GM23248 (cell line): ENCODE measurements at regions not wholly inside any gene's neighbourhood (a gene's known extent, or its start where the extent isn't known, plus 50 kb on each side); places are given as distances from the start of the nearest gene placed in this dataset.

ENCODE experiments used
- DNase-seq: peaks from one replicate; pipeline ENCODE4 v3.0.0-alpha.2; 2015
- H2AFZ ChIP-seq: fragments of 200-600 bp; sonication (generic); 2 replicates; pipeline ENCODE4 v1.6.1; 2016; ENCODE audit warnings: antibody characterized with exemption
- H3F3A ChIP-seq: fragments of 200-600 bp; sonication (generic); 2 replicates; pipeline ENCODE4 v1.6.1; 2016; ENCODE audit warnings: mild to moderate bottlenecking, antibody characterized with exemption, mixed run types; ENCODE audit not compliant: insufficient read depth
- H3K27ac ChIP-seq: fragments of 200-600 bp; sonication (generic); 2 replicates; pipeline ENCODE4 v1.5.1; 2016; ENCODE audit warnings: mild to moderate bottlenecking
- H3K27me3 ChIP-seq: fragments of 200-600 bp; sonication (generic); replicated peaks from 2 replicates; pipeline ENCODE4 v1.6.1; 2016; ENCODE audit warnings: mild to moderate bottlenecking; ENCODE audit not compliant: insufficient read depth
- H3K36me3 ChIP-seq: fragments of 200-600 bp; sonication (generic); 2 replicates; pipeline ENCODE4 v1.6.1; 2016; ENCODE audit warnings: low read depth, mild to moderate bottlenecking
- H3K4me1 ChIP-seq: fragments of 200-600 bp; sonication (generic); 2 replicates; pipeline ENCODE4 v1.6.1; 2016; ENCODE audit warnings: mild to moderate bottlenecking; ENCODE audit not compliant: insufficient read depth
- H3K4me2 ChIP-seq: fragments of 200-600 bp; sonication (generic); one replicate; pipeline ENCODE4 v1.6.1; 2016; ENCODE audit warnings: mild to moderate bottlenecking; ENCODE audit not compliant: unreplicated experiment
- H3K4me3 ChIP-seq: fragments of 200-600 bp; sonication (generic); 2 replicates; pipeline ENCODE4 v1.5.1; 2016; ENCODE audit warnings: mild to moderate bottlenecking
- H3K79me2 ChIP-seq: fragments of 200-600 bp; sonication (generic); 2 replicates; pipeline ENCODE4 v1.6.1; 2016; ENCODE audit warnings: mild to moderate bottlenecking; ENCODE audit not compliant: insufficient read depth
- H3K9ac ChIP-seq: fragments of 200-600 bp; sonication (generic); 2 replicates; pipeline ENCODE4 v1.6.1; 2016; ENCODE audit warnings: mild to moderate bottlenecking
- H3K9me2 ChIP-seq: fragments of 200-600 bp; sonication (generic); 2 replicates; pipeline ENCODE4 v1.6.1; 2016; ENCODE audit warnings: mixed run types, mild to moderate bottlenecking, moderate library complexity; ENCODE audit not compliant: insufficient read depth
- H3K9me3 ChIP-seq: fragments of 200-600 bp; sonication (generic); one replicate; pipeline ENCODE4 v1.6.1; 2017; ENCODE audit warnings: low read depth
- H4K20me1 ChIP-seq: fragments of 200-600 bp; sonication (generic); 2 replicates; pipeline ENCODE4 v1.6.0; 2016; ENCODE audit not compliant: insufficient read depth
- EZH2 ChIP-seq: fragments of 200-600 bp; sonication (generic); IDR thresholded peaks from 2 replicates; pipeline ENCODE4 v1.6.1; 2018; ENCODE audit warnings: antibody characterized with exemption, mild to moderate bottlenecking; ENCODE audit not compliant: insufficient read depth, poor library complexity, severe bottlenecking
- EZH2phosphoT487 ChIP-seq: fragments of 200-600 bp; sonication (generic); IDR thresholded peaks from 2 replicates; pipeline ENCODE4 v1.6.1; 2018; ENCODE audit warnings: antibody characterized with exemption, moderate library complexity, mild to moderate bottlenecking, low read depth; ENCODE audit not compliant: insufficient read depth
- WGBS, 2 experiments: methylation state at CpG; one replicate each; pipeline ENCODE4 v1.1.6; 2015 to 2017; ENCODE audit warnings: low lambda C conversion rate in 2 of 2, low coverage in 1 of 2; ENCODE audit errors: missing lambda C conversion rate in 2 of 2; 5-methylcytosine and 5-hydroxymethylcytosine counted together
- in situ Hi-C: fragments of 300-500 bp; cut with MboI; formaldehyde crosslinking; loops from 2 replicates; pipeline ENCODE4 v1.15.0; 2020

DNA sequence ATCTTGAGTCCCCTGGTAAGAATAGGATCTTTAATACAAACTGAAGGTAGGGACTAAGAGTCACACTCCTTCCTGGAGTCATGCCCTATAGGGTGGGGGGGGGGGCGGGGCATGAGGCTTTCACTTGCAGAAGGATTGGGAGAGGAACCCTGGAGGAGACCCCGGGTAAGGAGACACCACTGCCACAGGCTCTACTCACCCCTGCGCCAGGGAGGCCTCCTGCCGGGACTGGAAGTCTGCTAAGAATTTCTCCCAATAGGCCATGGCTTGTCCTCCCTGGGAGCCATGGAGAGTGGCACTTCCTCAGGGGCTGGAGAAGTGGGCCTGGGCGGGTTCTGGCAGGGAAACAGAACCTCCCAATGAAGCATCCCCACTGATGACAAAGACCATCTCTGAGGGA is 645.3 kb upstream of the RAB6C start:
- Histone ChIP-seq H3K27ac (no peak overlapping the region), H2AFZ (no peak overlapping the region), H3K27me3 (no peaks in the 10 kb centered on the region), H3F3A (no peaks in the 10 kb centered on the region), H3K36me3 (no peaks in the 10 kb centered on the region), H3K4me2 (no peak overlapping the region), H3K9ac (no peak overlapping the region), H3K4me3 (no peak overlapping the region), H4K20me1 (no peaks in the 10 kb centered on the region), H3K9me3 (no peaks in the 10 kb centered on the region), H3K9me2 (no peaks in the 10 kb centered on the region), H3K4me1 (no peaks in the 10 kb centered on the region), H3K79me2 (no peaks in the 10 kb centered on the region)
- in situ Hi-C loops: no loop called here
- no peak for DNase-seq
- WGBS, 2 experiments: 0 to 37% methylated on average over 1 to 5 of the region's 5 CpGs
- no peak for TF ChIP-seq EZH2phosphoT487

DNA sequence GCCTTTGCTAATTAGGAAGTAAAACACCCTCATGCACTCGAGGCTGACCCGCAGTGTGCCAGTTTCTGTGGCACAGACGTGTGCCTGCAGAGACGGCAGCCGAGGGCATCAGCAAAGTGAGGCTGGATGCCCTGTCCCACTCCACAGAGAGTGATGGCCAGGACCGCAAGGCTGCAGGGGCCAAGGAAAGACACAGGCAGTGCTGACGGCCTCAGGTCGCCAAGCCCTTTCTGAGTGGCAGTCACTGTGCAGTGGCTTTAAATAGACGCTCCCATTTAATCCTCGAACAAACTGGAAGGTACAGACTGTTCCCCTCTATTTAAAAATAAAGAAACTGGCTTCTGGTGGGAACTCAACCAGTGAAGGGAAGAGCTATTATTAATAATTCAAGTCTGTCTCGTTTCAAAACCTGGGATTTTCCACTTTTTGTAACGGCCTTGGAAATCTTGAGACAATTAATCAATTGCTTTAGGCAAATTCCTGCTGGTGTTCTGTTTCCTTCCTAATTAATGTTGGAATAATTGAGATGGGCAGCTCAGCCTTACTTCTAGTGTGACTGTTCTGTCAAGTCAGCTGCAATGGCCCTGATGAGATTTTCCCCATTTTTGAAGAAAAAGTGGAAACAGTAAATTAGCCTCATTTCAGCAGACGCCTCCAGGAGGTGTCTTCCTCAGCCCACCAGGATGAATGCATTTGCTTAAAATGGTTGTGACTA is 644.6 kb upstream of the RAB6C start:
- Histone ChIP-seq H3F3A (no peaks in the 10 kb centered on the region), H3K79me2 (no peaks in the 10 kb centered on the region), H3K9me2 (no peaks in the 10 kb centered on the region), H4K20me1 (no peaks in the 10 kb centered on the region), H3K36me3 (no peaks in the 10 kb centered on the region), H2AFZ (no peak overlapping the region), H3K27me3 (no peaks in the 10 kb centered on the region), H3K4me2 (no peak overlapping the region), H3K4me3 (no peak overlapping the region), H3K9me3 (no peaks in the 10 kb centered on the region), H3K27ac (no peak overlapping the region), H3K9ac (no peak overlapping the region), H3K4me1 (no peaks in the 10 kb centered on the region)
- no peak for DNase-seq
- in situ Hi-C loops: no loop called here
- TF ChIP-seq EZH2 (no peak), EZH2phosphoT487 (no peak)
- WGBS, 2 experiments: 29 to 31% methylated on average over 13 of the region's 13 CpGs

DNA sequence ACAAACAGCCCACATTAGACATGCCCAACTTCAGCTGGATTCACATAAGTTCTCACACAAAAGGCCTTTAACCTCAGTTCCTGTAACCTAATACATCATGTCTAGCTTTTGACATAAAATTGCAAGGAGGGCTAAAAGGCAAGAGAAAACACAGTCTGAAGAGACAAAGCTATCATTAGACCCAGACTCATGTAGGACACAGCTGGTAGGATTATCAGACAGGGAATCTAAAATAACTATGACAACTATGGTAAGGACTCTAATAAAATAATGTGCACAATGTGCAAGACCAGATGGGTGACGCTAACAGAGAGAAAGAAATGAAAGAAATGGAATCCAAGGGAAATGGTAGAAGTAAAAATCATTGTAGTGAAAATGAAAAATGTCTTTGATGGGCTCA is 643.2 kb upstream of the RAB6C start:
- 29 to 33% methylated on average over 1 of the region's 1 CpG for WGBS, 2 experiments
- no peaks in the 10 kb centered on the region for H3K4me1 ChIP-seq
- no peak overlapping the region for H3K9ac ChIP-seq
- DNase-seq: no peak
- H3K36me3 ChIP-seq: no peaks in the 10 kb centered on the region
- H3K4me3 ChIP-seq: no peak overlapping the region
- TF ChIP-seq EZH2phosphoT487: no peak
- TF ChIP-seq EZH2: no peak
- no peaks in the 10 kb centered on the region for H4K20me1 ChIP-seq
- no peaks in the 10 kb centered on the region for H3K79me2 ChIP-seq
- in situ Hi-C loops: no loop called here
- H3K9me3 ChIP-seq: no peaks in the 10 kb centered on the region
- no peaks in the 10 kb centered on the region for H3K27me3 ChIP-seq
- no peaks in the 10 kb centered on the region for H3F3A ChIP-seq
- no peaks in the 10 kb centered on the region for H3K9me2 ChIP-seq
- H3K27ac ChIP-seq: no peak overlapping the region
- no peak overlapping the region for H2AFZ ChIP-seq
- no peak overlapping the region for H3K4me2 ChIP-seq

DNA sequence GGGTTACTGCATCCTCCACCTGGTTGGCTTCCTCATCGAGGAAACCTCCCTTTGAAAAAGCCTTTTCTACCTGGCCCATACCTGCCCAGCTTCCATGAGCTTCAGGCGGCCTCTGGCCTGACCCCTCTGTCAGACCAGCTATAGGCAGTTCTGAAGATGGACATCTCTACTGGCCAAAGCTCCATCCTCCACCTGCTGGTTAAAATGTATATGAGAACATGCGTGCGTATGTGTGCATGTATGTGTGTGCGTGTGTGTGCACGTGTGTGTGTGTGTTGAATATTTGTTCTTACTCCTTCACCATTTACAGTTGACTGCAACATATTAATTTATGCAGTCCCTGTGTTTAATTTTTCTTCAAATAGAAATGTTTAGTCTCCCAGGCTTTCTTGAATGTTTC is 642.4 kb upstream of the RAB6C start:
- Histone ChIP-seq H3F3A (no peaks in the 10 kb centered on the region), H3K36me3 (no peaks in the 10 kb centered on the region), H3K9me3 (no peaks in the 10 kb centered on the region), H3K4me3 (no peak overlapping the region), H3K27ac (no peak overlapping the region), H3K4me2 (no peak overlapping the region), H3K27me3 (no peaks in the 10 kb centered on the region), H3K79me2 (no peaks in the 10 kb centered on the region), H4K20me1 (no peaks in the 10 kb centered on the region), H3K4me1 (no peaks in the 10 kb centered on the region), H3K9me2 (no peaks in the 10 kb centered on the region), H3K9ac (no peak overlapping the region), H2AFZ (no peak overlapping the region)
- DNase-seq: no peak
- no peak for TF ChIP-seq EZH2
- TF ChIP-seq EZH2phosphoT487: no peak
- in situ Hi-C loops: no loop called here
- WGBS, 2 experiments: 40 to 41% methylated on average over 6 of the region's 6 CpGs

DNA sequence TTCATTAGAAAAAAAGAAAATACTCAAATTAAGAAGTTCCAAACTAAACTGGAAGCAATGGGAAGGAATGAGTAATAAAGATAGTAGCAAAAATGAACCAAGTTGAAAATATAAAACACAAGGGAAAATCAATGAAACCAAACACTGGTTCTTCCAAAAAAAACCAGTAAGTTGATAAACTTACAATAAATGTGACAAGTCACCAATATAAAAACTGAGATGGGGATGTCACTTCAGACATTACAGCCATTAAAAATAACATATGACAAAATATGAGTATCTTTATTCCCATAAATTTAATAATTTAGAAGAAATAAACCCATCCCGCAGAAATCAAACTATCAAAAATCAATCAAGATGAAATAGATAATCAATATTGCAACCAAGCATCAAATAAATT is 633.9 kb upstream of the RAB6C start:
- Histone ChIP-seq H4K20me1 (no peaks in the 10 kb centered on the region), H3K9ac (no peak overlapping the region), H3K79me2 (no peaks in the 10 kb centered on the region), H3K36me3 (no peaks in the 10 kb centered on the region), H3K27me3 (no peaks in the 10 kb centered on the region), H3K9me2 (no peaks in the 10 kb centered on the region), H3F3A (no peaks in the 10 kb centered on the region), H3K4me3 (no peak overlapping the region), H3K9me3 (no peaks in the 10 kb centered on the region), H2AFZ (no peak overlapping the region), H3K4me1 (no peaks in the 10 kb centered on the region), H3K4me2 (no peak overlapping the region), H3K27ac (no peak overlapping the region)
- no peak for TF ChIP-seq EZH2phosphoT487
- no peak for TF ChIP-seq EZH2
- 54 to 62% methylated on average over 1 of the region's 1 CpG for whole genome bisulfite sequencing, 2 experiments
- in situ Hi-C loops: no loop called here
- DNase-seq: no peak
